ENCODE measurements at regions not wholly inside any gene's neighbourhood (a gene's known extent, or its start where the extent isn't known, plus 50 kb on each side); places are given as distances from the start of the nearest gene placed in this dataset.

- TF ChIP-seq, protein P1, sequence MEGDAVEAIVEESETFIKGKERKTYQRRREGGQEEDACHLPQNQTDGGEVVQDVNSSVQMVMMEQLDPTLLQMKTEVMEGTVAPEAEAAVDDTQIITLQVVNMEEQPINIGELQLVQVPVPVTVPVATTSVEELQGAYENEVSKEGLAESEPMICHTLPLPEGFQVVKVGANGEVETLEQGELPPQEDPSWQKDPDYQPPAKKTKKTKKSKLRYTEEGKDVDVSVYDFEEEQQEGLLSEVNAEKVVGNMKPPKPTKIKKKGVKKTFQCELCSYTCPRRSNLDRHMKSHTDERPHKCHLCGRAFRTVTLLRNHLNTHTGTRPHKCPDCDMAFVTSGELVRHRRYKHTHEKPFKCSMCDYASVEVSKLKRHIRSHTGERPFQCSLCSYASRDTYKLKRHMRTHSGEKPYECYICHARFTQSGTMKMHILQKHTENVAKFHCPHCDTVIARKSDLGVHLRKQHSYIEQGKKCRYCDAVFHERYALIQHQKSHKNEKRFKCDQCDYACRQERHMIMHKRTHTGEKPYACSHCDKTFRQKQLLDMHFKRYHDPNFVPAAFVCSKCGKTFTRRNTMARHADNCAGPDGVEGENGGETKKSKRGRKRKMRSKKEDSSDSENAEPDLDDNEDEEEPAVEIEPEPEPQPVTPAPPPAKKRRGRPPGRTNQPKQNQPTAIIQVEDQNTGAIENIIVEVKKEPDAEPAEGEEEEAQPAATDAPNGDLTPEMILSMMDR (IDR thresholded peaks at IDR 0.05; ENCODE audit: borderline replicate concordance, extremely low read depth, low read length, poor library complexity, severe bottlenecking): no peak
- no peak for TF ChIP-seq EZH2 (IDR thresholded peaks at IDR 0.05; ENCODE audit: borderline replicate concordance, low read depth, low read length, severe bottlenecking)
Observed at GRCh38 chr14:65860956-65861611, 448.6 kb downstream of the FUT8 start.
